ENCODE measurements at regions not wholly inside any gene's neighbourhood (a gene's known extent, or its start where the extent isn't known, plus 50 kb on each side); places are given as distances from the start of the nearest gene placed in this dataset.

- no peak for DNase-seq (ENCODE audit: low spot score)
Observed at GRCh38 chr18:37946324-37946723, 380.7 kb upstream of the CELF4 start.

- no peak for DNase-seq (ENCODE audit: low spot score)
Observed at GRCh38 chr18:37944700-37945270, 379.2 kb upstream of the CELF4 start.

- no peak for DNase-seq (ENCODE audit: low spot score)
Observed at GRCh38 chr18:37937287-37937686, 371.7 kb upstream of the CELF4 start.

- DNase-seq (ENCODE audit: low spot score): no peak
Observed at GRCh38 chr18:37935086-37935485, 369.5 kb upstream of the CELF4 start.

GRCh38 chr18:37930640-37931039 lies 365.0 kb upstream of the CELF4 start:
- no peak for DNase-seq (ENCODE audit: low spot score)

GRCh38 chr18:37922162-37922561 lies 356.6 kb upstream of the CELF4 start:
- DNase-seq (ENCODE audit: low spot score): no peak

GRCh38 chr18:37920865-37921264 lies 355.3 kb upstream of the CELF4 start:
- DNase-seq (ENCODE audit: low spot score): no peak

GRCh38 chr18:37913051-37913450 lies 347.5 kb upstream of the CELF4 start:
- DNase-seq (ENCODE audit: low spot score): no peak

- no peak for DNase-seq (ENCODE audit: low spot score)
Observed at GRCh38 chr18:37902344-37902743, 336.7 kb upstream of the CELF4 start.

- DNase-seq (ENCODE audit: low spot score): no peak
Observed at GRCh38 chr18:37900326-37900725, 334.7 kb upstream of the CELF4 start.

GRCh38 chr18:37889963-37890362 lies 324.4 kb upstream of the CELF4 start:
- DNase-seq (ENCODE audit: low spot score): no peak

- DNase-seq (ENCODE audit: low spot score): no peak
Observed at GRCh38 chr18:37874721-37875120, 309.1 kb upstream of the CELF4 start.

- no peak for DNase-seq (ENCODE audit: low spot score)
Observed at GRCh38 chr18:37873416-37873815, 307.8 kb upstream of the CELF4 start.

GRCh38 chr18:37872562-37872961 lies 307.0 kb upstream of the CELF4 start:
- no peak for DNase-seq (ENCODE audit: low spot score)

GRCh38 chr18:37871561-37871960 lies 306.0 kb upstream of the CELF4 start:
- DNase-seq (ENCODE audit: low spot score): no peak

- no peak for DNase-seq (ENCODE audit: low spot score)
Observed at GRCh38 chr18:37869051-37869450, 303.5 kb upstream of the CELF4 start.

- DNase-seq (ENCODE audit: low spot score): no peak
Observed at GRCh38 chr18:37864122-37864521, 298.5 kb upstream of the CELF4 start.

GRCh38 chr18:37861981-37862380 lies 296.4 kb upstream of the CELF4 start:
- no peak for DNase-seq (ENCODE audit: low spot score)

- no peak for DNase-seq (ENCODE audit: low spot score)
Observed at GRCh38 chr18:37854396-37854795, 288.8 kb upstream of the CELF4 start.

- DNase-seq (ENCODE audit: low spot score): no peak
Observed at GRCh38 chr18:37853706-37854105, 288.1 kb upstream of the CELF4 start.

- no peak for DNase-seq (ENCODE audit: low spot score)
Observed at GRCh38 chr18:37852464-37852863, 286.9 kb upstream of the CELF4 start.

GRCh38 chr18:37847544-37847943 lies 281.9 kb upstream of the CELF4 start:
- DNase-seq (ENCODE audit: low spot score): no peak

GRCh38 chr18:37846996-37847395 lies 281.4 kb upstream of the CELF4 start:
- no peak for DNase-seq (ENCODE audit: low spot score)

GRCh38 chr18:37845498-37845897 lies 279.9 kb upstream of the CELF4 start:
- no peak for DNase-seq (ENCODE audit: low spot score)
